Occipital lobe (tissue), 1 donor: ENCODE measurements at regions not wholly inside any gene's neighbourhood (a gene's known extent, or its start where the extent isn't known, plus 50 kb on each side); places are given as distances from the start of the nearest gene placed in this dataset.

Experiments used
- DNase-seq: peaks from one replicate; lab custom pipeline; 2025; lab: John Stamatoyannopoulos, UW

DNA sequence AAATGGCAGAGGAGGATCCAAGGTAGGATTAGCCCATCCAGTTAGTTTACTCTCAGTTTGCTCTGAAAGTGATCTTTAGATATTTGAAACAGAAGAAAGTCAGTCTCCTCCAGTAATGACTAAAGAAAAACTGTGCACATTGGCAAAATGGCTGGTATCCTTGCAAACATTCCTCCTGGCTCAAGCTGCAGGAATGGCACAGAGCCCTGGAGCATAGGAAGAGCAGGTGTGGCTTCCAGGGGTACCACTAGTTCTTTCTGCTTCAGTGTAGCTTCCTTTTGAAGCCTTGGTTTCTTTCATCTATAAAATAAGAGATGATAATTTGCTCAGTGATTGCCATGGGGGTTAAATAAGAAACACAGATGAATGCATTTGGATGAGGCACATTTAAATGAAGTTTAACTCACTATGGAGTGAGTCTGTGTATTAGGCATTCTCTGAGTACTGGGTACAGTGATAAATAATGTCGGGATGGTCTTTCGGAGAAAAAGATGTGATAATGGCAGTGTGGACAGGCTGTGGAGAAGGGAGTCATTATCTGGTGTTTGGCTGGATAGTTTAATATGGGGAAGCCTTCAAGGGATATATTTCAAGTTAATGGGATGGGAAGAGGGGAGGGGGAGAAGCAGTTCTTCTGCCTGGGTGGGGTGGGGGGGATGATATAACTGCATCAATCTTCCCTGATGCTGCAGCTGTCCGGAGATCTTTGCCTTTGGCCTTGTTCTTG, 217.3 kb upstream of the KLF4 start:
- DNase-seq, result no peak

DNA sequence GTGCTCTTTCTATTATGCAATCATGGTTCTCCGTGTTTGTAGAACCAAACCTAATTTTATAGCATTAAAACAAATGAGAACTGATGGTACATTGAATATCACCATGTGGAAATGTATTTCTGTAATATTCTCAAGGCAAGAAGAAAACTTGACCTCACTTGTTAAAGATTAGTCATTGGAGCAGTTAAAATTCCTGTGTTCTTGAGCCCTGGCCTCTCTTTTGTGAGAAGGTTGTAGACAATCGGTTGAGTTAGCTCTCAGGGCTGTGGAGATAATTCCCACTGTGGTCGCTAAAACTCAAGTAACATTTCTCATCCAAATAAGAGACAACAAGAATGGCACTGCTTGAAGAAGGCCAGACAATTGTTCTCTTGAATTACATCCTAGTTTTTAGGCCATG, 216.0 kb upstream of the KLF4 start:
- no peak for DNase-seq

DNA sequence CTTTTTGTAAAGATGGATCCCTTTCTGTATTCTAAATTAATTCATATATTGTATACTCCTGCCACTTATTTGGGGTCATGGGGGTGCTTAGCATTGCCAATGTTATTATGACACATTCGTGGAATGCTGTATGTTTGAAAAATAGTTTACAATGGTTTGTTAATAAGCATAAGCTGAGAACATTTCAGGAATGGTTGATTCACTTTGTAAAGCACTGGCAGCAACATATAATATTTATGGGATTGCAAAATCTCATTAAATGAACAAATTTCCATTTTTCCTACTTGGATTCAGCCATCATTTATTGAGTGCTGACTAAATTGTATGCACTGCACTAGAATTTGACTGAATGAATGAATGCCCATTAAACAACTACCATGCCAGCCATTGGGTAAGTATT, 215.2 kb upstream of the KLF4 start:
- no peak for DNase-seq

DNA sequence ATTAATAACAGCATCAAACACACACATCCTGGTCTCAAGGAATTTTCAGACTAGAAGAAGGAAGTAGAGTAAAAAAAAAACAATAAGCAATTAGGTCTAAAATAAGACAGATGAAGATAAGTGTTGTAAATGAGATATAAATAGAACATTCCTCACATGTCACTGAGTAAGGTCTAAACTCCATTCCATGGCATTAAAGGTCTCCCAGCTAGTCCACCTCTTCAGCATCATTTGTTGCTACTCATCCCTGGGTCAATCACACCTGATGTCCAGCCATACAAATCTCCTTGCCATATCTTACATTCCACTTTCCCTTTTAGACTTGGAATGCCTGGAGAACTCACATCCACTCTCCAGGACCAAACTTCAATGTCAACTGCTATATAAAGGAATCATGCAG, 214.1 kb upstream of the KLF4 start:
- no peak for DNase-seq

DNA sequence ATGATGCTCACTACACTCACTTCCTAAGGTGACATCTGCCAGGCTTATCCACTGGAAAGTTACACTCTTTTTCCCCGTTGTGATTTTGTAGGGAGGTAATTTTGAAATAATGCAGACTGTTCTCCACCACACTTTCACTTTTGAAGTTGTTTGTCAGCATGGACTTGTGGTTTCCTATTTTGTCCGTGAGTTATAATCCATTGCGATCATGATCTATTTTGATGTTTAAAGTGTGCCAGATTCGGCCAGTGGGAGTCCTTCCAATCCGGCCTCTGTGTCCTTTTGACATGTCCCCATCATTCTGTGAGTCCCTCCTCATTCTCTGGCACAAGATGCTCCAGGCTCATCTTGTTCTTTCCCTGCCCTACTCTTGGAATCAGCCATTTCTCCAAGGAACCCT, 211.3 kb upstream of the KLF4 start:
- DNase-seq, result no peak

DNA sequence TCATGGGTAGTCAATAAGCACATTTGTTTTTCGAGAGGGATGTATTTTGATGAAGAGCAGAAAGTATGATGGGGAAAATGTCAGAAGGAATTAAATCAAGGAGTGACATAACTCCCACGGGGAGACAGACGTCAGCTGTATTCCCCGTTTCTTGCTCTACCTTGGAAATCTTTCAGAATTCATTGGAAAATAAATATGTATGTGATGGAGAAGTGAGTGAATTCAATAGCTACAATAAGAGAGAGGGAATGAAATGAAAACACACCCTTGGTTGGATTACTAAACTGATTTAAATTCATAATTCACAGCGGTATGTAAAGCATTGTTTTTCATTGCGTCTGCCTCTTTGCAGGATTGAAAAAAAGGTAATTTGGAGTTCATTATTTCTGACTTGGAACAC, 209.7 kb upstream of the KLF4 start:
- DNase-seq, result no peak

DNA sequence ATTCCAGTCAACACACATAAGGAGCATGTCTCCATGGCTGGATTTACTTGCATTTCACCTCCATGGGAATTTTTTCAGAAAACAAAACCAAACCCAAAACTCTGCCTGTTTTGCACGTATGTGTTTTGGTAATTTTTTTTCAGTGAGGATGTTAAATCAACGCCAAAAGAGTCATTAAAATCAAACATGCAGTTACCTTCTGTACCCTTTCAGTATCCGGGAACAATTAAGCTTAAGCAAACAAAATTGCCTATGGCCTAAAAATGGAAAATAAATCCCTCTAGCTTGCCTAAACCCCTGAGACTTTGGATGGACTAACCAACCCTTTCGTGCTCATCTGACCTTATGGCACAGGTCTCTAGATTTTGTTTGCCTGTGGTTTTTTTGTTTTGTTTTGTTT, 209.2 kb upstream of the KLF4 start:
- DNase-seq, result no peak

DNA sequence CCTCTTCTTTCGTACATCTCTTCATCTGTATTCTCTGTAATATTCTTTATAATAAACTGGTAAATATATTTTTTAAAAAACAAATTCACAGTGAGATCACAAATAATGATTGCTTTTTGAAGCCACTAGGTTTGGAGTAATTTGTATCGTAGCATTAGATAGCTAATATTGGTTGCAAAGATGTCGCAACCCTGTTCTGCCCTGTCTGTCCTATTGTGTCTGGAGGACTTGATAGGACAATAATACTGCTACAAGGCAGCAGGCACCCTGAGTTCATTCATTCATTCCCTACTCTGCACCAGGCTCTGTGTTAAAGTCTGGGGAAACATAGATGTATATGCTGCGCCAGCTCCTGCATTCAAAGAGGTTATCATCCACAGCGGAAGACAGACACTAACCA, 206.7 kb upstream of the KLF4 start:
- DNase-seq, result no peak

DNA sequence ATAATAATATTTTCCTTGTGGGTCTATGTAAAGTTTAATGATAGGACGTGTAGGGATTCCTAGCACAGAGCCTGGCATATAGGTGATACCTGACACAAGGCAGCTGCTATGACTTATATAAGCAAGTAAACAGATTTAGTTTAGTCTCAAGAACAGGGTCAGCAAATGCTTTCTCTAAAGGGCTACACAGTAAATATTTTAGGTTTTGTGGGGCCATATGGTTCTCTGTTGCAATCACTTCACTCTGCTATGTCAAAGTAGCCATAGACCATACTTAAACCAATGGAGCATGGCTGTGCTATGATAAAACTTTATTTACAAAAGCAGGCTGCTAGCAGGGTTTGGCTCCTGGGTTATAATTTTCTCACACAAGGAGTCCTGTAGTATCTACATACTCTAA, 204.8 kb upstream of the KLF4 start:
- no peak for DNase-seq

DNA sequence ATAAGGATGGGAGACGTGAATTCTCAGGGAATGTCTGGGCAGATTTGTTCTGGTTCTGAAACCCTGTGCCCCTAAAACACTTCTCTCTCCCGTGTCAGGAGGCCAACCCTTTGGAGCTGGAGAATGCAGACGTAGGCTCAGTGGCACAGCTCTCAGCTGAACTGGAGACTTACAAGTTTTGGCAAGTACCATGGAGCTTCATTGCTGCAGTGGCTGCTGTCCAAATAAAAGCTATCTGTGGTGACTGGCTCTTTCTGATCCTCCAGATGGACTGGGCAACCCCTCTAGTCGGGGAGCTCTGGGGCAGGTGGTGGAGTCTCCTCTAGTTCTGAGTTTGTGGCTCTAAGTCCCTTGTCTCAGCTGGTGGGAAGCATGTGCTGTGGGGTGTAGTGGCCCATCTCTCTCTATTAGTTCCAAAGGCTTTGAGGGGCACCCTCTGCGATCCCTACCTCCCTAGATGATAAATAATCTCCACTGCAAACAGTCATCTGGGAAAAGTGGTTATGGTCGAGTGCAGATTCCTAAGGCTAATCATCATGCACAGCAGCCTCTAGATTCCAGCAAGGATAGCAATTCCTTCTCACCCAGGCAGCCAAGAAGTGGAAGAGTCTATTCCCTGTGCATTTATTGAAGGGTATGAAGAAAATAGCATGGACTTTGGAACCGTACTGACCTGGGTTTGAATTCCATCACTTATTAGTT, 204.2 kb upstream of the KLF4 start:
- no peak for DNase-seq

DNA sequence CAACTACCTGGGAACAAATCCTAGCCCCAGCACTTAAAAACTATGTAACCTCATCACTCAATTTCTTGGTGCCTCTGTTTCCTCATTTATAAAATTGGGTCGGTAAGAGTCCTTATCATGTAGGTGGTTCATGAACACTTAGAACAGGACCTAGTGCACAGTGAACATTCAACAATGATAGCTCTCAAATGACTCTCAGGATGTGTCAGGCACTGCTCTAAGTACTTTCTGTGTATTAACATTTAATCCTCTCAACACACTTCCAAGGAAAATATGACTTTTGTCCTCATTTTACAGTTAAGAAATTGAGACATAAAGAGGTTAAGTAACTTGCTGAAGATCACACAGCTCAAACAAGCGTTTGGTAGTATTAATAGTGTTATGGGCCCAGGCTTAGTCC, 202.1 kb upstream of the KLF4 start:
- DNase-seq, result no peak

DNA sequence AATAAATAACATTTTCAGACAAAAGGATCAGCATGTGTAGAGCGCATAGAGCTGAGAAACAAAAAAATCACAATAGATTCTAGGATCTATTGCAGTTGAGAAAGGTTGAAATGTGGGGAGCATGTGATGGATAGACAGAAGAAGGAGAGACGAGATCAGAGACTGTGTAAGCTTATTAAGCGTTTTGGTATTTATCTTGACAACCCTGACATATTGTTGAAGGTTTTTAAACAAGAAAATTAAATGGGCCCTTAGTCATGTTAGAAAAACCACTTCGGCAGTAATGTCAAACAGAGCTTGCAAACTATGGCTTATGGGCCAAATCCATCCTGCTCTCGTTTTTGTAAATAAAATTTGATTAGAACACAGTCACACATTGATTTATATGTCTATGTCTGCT, 200.5 kb upstream of the KLF4 start:
- DNase-seq, result no peak

DNA sequence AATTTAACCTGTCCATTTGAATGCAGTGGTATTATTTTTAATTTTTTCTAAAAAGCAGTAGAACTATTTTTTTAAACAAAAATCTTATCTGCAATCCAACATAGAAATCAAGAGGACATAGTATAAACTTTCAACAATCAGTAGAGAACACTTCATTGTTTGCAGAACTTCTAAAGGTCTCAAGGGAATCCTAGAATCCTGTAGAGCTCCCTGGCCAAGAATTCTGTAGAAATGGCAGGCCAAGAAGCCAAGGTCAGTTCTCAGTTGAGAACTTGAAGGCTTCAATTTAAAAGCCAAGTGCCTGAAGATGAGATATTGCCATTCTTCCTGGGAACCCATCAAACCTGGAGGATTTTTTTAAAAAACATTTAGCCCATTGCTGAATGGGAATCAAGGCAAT, 199.2 kb upstream of the KLF4 start:
- no peak for DNase-seq

DNA sequence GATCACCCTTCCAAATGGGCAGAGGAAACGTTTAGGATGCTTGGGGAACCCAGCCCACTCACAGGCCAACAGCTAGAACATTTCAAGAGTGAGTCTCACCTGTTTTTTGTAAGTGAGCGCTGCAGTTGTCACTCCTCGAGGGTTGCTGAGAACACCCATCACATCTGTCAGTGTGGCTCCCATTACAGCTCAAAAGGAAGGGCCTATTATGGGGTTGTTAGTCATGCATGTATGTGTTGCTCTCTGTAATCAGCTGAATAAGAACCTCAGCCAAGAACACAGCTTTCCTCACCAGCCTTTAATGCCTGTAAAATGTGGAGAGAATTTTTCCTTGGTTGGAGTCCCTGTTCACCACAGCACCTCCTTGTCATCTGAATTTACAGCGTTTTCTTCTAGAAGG, 196.3 kb upstream of the KLF4 start:
- no peak for DNase-seq

DNA sequence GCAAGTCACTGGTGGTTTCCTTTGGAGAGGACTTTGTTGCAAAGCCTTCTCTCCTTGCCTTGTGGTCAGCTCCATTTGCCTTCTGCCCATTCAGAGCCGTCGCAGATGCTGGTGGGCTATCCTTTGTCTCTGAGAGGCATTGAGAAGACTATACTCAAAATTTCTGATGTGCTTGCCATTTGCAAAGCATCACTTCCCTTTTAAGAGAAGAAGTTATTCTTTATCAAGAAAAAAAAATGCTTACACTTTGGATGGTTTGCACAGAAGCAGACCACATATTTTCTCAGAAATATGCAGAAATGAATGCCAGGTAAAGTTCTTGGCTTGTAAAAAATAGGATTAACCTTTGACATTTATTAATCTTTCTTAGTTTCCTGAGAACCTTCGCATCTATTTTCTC, 195.8 kb upstream of the KLF4 start:
- DNase-seq, result no peak

DNA sequence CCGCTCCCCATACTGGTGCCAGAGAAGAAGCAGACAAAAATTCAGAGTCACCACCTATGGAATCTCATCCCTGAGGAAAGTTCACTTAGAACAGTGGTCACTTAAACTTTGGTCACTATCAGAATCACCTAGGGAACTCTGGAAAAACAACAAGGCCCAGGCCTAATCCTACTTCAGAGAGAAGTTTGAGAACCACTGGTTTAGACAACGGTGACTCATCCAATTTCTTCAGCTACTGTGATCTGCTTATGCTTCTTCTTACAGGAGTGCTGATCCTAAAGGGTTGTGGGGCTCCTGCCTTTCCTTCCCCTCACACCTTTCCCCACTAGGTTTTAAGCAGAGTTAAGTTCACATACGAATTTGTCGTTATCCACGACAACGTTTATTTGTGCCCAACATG, 194.7 kb upstream of the KLF4 start:
- DNase-seq, result no peak

DNA sequence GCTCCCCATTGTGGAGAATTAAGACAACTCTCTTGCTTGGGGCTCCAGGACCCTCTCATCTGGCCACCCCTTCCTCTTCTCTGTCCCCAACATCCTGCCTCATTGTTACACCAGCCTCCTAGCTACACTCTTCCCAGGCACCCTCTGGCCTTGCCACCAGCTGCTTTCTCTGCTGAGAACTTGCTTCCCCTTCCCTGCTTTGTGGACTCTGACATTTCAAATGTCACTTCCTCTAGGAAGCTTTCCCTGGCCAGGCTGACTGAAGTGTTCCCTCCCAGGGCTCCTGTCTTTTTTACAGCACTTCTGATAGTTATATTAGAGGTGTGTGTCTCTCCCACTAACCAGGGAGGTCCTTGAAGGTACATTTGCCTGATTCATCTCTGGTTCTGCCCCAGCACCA, 194.0 kb upstream of the KLF4 start:
- DNase-seq, result no peak

DNA sequence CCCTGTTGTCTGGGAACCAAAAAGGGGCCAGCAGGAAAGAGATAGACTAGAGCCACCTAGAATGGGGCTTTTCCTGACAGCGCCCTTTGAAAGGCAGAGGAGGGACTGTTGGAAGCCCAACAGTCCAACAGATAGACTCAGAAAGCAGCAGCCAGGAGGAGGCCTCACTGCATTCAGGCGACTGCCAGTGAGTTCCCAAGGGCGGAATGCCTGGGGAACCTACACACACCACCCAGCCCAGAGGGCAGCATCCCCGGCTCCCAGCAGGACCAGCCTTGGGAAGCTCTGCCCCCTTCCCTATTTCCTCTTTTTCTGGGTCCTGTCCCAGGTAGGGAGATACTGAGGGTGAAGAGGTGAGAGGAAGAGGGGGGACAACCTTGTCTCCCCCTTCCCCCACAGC, 192.4 kb upstream of the KLF4 start:
- no peak for DNase-seq

DNA sequence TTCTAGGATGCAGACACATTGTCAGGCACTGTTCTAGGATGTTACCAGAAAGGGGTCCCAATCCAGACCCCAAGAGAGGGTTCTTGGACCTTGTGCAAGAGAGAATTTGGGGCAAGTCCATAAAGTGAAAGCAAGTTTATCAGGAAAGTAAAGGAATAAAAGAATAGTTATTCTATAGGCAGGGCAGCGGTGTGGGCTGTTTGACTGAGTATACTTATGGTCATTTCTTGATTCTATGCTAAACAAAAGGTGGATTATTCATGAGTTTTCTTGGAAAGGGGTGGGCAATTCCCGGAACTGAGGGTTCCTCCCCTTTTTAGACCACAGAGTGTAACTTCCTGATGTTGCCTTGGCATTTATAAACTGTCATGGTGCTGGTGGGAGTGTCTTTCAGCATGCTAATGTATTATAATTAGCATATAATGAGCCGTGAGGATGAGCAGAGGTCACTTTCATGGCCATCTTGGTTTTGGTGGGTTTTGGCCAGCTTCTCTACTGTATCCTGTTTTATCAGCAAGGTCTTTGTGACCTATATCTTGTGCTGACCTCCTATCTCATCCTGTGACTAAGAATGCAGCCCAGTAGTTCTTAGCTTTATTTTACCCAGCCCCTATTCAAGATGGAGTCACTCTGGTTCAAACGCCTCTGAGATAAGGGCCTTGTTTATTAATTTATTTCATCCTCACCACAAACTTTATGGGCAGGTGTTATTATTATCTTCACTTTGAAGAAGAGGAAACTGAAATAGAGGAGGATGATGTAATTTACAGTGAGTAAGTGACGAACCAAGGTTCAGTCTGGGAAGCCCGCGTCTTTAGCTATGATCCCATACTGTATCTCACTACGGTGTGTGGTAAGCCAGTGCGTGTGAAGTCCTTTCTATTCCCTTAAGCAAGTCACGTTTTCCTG, 186.0 kb upstream of the KLF4 start:
- no peak for DNase-seq

DNA sequence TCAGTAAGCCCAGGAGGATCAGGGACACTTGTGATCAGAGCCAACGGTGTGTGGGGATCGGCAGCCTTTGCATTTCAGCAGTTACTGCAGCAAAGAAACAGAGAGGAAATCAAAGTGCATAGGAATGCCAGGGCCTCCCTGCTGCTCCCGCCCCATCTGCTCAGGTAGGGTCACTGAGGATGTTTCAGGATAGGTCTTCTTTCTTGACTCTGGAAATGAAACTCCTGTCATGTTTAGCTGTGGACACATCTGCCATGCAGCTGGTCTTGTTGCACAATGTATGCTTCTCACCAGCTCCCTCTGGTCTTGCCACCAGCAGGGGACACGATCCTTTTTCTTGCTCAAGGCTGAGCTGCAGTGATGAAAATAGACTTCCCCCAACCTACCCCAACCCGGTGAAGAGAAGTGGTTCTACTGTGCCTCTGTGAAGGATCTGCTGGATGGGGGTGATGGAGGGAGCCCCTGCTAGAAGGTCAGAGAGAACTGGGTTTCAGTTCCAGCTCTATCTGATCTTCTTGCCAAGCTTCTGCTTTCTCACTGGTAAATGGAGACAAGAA, 185.2 kb upstream of the KLF4 start:
- DNase-seq, result no peak

DNA sequence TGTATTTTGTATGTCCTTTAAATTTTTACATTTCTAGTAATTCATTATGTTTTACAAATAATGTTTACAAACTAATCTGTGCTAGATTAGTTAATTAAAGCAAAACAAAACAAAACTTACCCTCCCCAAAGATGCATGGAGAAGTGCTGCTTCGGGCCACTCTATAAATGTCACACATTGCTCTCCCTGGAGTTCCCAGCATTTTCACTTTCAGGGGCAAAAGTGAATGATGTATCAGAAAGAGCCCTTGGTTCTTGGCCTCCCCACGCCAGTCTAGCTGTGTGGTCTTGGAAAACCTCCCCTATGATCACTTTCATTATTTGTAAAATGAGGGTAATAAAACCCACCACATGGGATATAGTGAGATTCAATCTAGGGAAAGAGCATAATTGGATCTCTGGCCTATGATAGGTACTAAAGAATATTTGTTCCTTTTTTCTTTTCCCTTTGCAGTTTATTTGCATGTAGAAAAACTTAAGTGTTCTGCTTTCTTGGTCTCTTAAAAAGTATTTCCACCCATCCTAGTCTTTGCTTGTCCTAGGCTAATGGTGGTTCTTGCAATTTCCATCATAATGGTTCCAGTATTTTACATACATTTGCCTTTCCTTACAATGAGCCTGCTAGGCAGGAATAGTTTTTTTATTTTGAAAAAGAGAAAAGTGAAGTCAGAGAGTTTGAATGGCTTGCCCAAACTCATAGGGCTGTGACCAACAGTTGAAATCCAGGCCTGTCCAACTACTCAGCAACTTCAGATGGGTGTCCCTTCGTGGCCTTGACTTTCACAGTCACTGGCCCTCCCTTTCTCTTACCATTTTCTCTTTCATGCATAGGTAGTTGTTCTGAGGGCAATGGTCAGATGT, 184.5 kb upstream of the KLF4 start:
- no peak for DNase-seq
